GM23338 (cell line): ENCODE measurements at regions not wholly inside any gene's neighbourhood (a gene's known extent, or its start where the extent isn't known, plus 50 kb on each side); places are given as distances from the start of the nearest gene placed in this dataset.

Experiments used
- ATAC-seq: fragments of 200-7000 bp; cut with Tn5 transposase; 3 replicates; pipeline ENCODE4 v1.9.1; 2020
- DNase-seq: peaks from one replicate; pipeline ENCODE4 v3.0.0-alpha.2; 2015; ENCODE audit warnings: low spot score
- H2AFZ ChIP-seq: fragments of 200-600 bp; sonication (generic); 2 replicates; pipeline ENCODE4 v1.8.0; 2016; ENCODE audit warnings: antibody characterized with exemption, mild to moderate bottlenecking, moderate library complexity
- H3F3A ChIP-seq: fragments of 200-600 bp; sonication (generic); replicated peaks from 2 replicates; pipeline ENCODE4 v1.8.0; 2017; ENCODE audit warnings: antibody characterized with exemption, mixed run types, low read depth
- H3K27ac ChIP-seq: fragments of 200-600 bp; sonication (generic); 2 replicates; pipeline ENCODE4 v1.6.1; 2016; ENCODE audit warnings: low read depth
- H3K27me3 ChIP-seq: fragments of 200-600 bp; sonication (generic); 2 replicates; pipeline ENCODE4 v1.8.0; 2016; ENCODE audit warnings: mild to moderate bottlenecking, mixed run types, moderate library complexity; ENCODE audit not compliant: insufficient read depth
- H3K36me3 ChIP-seq: fragments of 200-600 bp; sonication (generic); 2 replicates; pipeline ENCODE4 v1.8.0; 2016; ENCODE audit warnings: mild to moderate bottlenecking; ENCODE audit not compliant: insufficient read depth
- H3K4me1 ChIP-seq: fragments of 200-600 bp; sonication (generic); 2 replicates; pipeline ENCODE4 v1.8.0; 2016; ENCODE audit warnings: mild to moderate bottlenecking, moderate library complexity; ENCODE audit not compliant: insufficient read depth
- H3K4me2 ChIP-seq: fragments of 200-600 bp; sonication (generic); 2 replicates; pipeline ENCODE4 v1.7.1; 2017; ENCODE audit warnings: mixed run types
- H3K4me3 ChIP-seq: fragments of 200-600 bp; sonication (generic); 2 replicates; pipeline ENCODE4 v1.6.1; 2016; ENCODE audit warnings: mixed run types
- H3K79me2 ChIP-seq: fragments of 200-600 bp; sonication (generic); replicated peaks from 2 replicates; pipeline ENCODE4 v1.8.0; 2017; ENCODE audit warnings: mild to moderate bottlenecking; ENCODE audit not compliant: insufficient read depth
- H3K9me2 ChIP-seq: fragments of 200-600 bp; sonication (generic); 2 replicates; pipeline ENCODE4 v1.8.0; 2017; ENCODE audit not compliant: insufficient read depth
- H4K20me1 ChIP-seq: fragments of 200-600 bp; sonication (generic); replicated peaks from 2 replicates; pipeline ENCODE4 v1.8.0; 2017; ENCODE audit warnings: mild to moderate bottlenecking; ENCODE audit not compliant: insufficient read depth
- H3K27ac Mint-ChIP-seq: 2 replicates; pipeline ENCODE4 v1.8.0; 2020; ENCODE audit warnings: inconsistent platforms, mild to moderate bottlenecking, moderate library complexity, mixed read lengths
- H3K27me3 Mint-ChIP-seq: 3 replicates; pipeline ENCODE4 v1.8.0; 2022; ENCODE audit warnings: low read depth, mild to moderate bottlenecking, moderate library complexity, mixed read lengths, inconsistent platforms; ENCODE audit not compliant: insufficient read depth, poor library complexity
- H3K36me3 Mint-ChIP-seq: 3 replicates; pipeline ENCODE4 v1.8.0; 2021; ENCODE audit warnings: low read depth, mild to moderate bottlenecking, inconsistent platforms, moderate library complexity, mixed read lengths
- H3K4me1 Mint-ChIP-seq: 3 replicates; pipeline ENCODE4 v1.8.0; 2020; ENCODE audit warnings: mild to moderate bottlenecking, inconsistent platforms, mixed read lengths
- H3K4me3 Mint-ChIP-seq: 3 replicates; pipeline ENCODE4 v1.8.0; 2021; ENCODE audit warnings: moderate library complexity, mild to moderate bottlenecking, inconsistent platforms, mixed read lengths
- H3K9me3 Mint-ChIP-seq: 3 replicates; pipeline ENCODE4 v1.8.0; 2020; ENCODE audit warnings: moderate library complexity, mild to moderate bottlenecking, inconsistent platforms, mixed read lengths
- CREB1 ChIP-seq: fragments of 250-450 bp; sonication (Bioruptor Pico); IDR thresholded peaks from 2 replicates; pipeline ENCODE4 v1.5.0; 2020; ENCODE audit warnings: low read depth, mild to moderate bottlenecking, moderate library complexity
- EZH2 ChIP-seq: fragments of 200-600 bp; sonication (generic); IDR thresholded peaks from one replicate; pipeline ENCODE4 v1.8.0; 2017; ENCODE audit warnings: antibody characterized with exemption, mild to moderate bottlenecking, low read depth; ENCODE audit not compliant: unreplicated experiment
- EZH2phosphoT487 ChIP-seq: fragments of 200-600 bp; sonication (generic); IDR thresholded peaks from one replicate; pipeline ENCODE4 v1.8.1; 2018; ENCODE audit warnings: antibody characterized with exemption; ENCODE audit not compliant: unreplicated experiment
- JUNB ChIP-seq: IDR thresholded peaks from one replicate; pipeline ENCODE4 v1.6.1; 2016; ENCODE audit warnings: antibody characterized with exemption; ENCODE audit not compliant: unreplicated experiment
- NANOG ChIP-seq: IDR thresholded peaks from 2 replicates; pipeline ENCODE4 v1.6.1; 2016; ENCODE audit warnings: antibody characterized with exemption, borderline replicate concordance
- POLR2AphosphoS5 ChIP-seq: IDR thresholded peaks from 2 replicates; pipeline ENCODE4 v1.6.1; 2016; ENCODE audit warnings: antibody characterized with exemption, low read depth
- STAT1 ChIP-seq: IDR thresholded peaks from one replicate; pipeline ENCODE4 v1.6.1; 2016; ENCODE audit warnings: antibody characterized with exemption; ENCODE audit not compliant: unreplicated experiment
- ZNF114 ChIP-seq: fragments of 250-450 bp; sonication (Bioruptor Pico); IDR thresholded peaks from 2 replicates; pipeline ENCODE4 v1.5.0; 2020; ENCODE audit warnings: mild to moderate bottlenecking, moderate library complexity
- ZNF331 ChIP-seq: fragments of 250-450 bp; sonication (Bioruptor Pico); IDR thresholded peaks from 2 replicates; pipeline ENCODE4 v1.5.0; 2020; ENCODE audit warnings: low read depth, mild to moderate bottlenecking, moderate library complexity
- TF ChIP-seq, protein P1 (sequence below): IDR thresholded peaks from 2 replicates; pipeline ENCODE4 v1.6.1; 2016; ENCODE audit warnings: antibody characterized with exemption
- TF ChIP-seq, protein P2 (sequence below): IDR thresholded peaks from one replicate; pipeline ENCODE4 v1.6.1; 2018; ENCODE audit warnings: antibody characterized with exemption; ENCODE audit not compliant: unreplicated experiment
- TF ChIP-seq, protein P3 (sequence below), 2 experiments: fragments of 200-600 bp in 1 of 2; sonication (generic) in 1 of 2; conservative IDR thresholded peaks; 2 replicates each; pipeline versions ENCODE4 v1.5.1 to v1.6.1; 2016 to 2017; ENCODE audit warnings: antibody characterized with exemption in 2 of 2, low read depth in 2 of 2, mild to moderate bottlenecking in 2 of 2, moderate library complexity in 1 of 2

DNA sequence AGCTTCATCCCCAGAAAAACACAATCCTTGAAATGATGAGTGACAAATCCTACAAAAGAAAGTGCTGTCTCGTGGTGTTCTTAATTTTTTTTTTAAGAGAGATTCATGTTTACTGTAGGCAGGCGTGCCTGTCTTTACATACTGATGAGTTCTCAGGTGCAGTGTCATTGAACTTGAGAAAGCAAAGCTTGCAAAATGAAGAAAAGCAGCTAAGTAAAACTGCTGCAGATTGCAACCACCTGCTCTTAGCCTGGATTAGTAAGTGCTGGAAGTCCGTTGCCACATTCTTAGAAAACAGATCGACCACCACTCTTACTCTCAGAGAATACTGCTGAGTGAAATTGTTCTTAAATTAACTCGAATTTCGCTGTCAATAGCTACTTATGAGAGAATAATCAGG is 854.6 kb downstream of the TRIML1 start (continued):
- TF ChIP-seq ZNF114 (CRISPR knock-in tag) (no peak), NANOG (no peak)
- TF ChIP-seq, protein P1, sequence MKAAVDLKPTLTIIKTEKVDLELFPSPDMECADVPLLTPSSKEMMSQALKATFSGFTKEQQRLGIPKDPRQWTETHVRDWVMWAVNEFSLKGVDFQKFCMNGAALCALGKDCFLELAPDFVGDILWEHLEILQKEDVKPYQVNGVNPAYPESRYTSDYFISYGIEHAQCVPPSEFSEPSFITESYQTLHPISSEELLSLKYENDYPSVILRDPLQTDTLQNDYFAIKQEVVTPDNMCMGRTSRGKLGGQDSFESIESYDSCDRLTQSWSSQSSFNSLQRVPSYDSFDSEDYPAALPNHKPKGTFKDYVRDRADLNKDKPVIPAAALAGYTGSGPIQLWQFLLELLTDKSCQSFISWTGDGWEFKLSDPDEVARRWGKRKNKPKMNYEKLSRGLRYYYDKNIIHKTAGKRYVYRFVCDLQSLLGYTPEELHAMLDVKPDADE, result no peak

DNA sequence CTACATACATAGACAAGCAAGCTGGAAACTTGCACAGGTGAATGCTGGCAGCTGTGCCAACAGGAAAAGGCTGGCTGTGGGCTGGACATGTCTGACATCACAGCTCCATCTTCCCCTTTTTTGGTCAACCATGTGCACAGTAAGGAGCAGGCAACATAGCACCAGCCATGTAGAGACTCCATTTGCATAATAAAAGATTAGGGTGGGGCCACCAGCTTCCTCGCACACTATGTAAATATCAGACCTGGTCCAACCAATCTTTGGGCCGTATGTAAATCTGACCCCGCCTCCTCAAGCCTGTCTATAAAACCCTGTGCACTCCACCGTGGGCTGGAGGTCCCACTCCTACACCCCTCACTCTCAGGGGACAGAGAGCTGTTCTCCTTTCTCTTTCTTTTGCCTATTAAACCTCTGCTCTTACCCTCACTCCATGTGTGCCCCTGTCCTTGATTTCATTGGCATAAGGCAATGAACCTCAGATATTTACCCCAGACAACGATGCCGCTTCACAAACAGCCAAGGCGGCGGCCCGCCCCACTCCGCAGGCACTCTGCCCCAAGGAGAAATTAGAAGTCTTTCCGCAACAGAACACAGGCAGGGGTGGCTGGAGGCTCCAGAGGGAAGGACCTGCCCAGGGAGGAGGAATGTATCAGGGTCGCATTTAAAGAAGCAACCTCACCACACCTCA is 862.2 kb downstream of the TRIML1 start:
- Histone ChIP-seq H3K36me3 (no peaks in the 10 kb centered on the region), H3K4me2 (no peak overlapping the region), H4K20me1 (no peaks in the 10 kb centered on the region), H3K27ac (no peak overlapping the region), H3F3A (no peaks in the 10 kb centered on the region), H3K79me2 (no peaks in the 10 kb centered on the region), H2AFZ (peak overlapping the region; percentile 81), H3K4me1 (no peaks in the 10 kb centered on the region), H3K9me2 (peaks cover 8% of the 10 kb centered on the region; the same call in 1 of the 2 replicates), H3K27me3 (no peaks in the 10 kb centered on the region), H3K4me3 (no peak overlapping the region)
- Mint-ChIP-seq H3K4me1 (peaks cover 2% of the 10 kb centered on the region; the same call in 1 of the 3 replicates), H3K27me3 (no peaks in the 10 kb centered on the region), H3K4me3 (no peak overlapping the region), H3K9me3 (peaks cover 11% of the 10 kb centered on the region; the same call in 2 of the 3 replicates), H3K36me3 (peaks cover 8% of the 10 kb centered on the region), H3K27ac (no peak overlapping the region)
- ATAC-seq (no peak), DNase-seq (no peak)
- TF ChIP-seq CREB1 (CRISPR knock-in tag) (no peak), EZH2phosphoT487 (no peak), STAT1 (no peak), ZNF331 (CRISPR knock-in tag) (no peak), ZNF114 (CRISPR knock-in tag) (no peak), EZH2 (no peak), POLR2AphosphoS5 (no peak), NANOG (no peak), JUNB (no peak)
- TF ChIP-seq, protein P2, sequence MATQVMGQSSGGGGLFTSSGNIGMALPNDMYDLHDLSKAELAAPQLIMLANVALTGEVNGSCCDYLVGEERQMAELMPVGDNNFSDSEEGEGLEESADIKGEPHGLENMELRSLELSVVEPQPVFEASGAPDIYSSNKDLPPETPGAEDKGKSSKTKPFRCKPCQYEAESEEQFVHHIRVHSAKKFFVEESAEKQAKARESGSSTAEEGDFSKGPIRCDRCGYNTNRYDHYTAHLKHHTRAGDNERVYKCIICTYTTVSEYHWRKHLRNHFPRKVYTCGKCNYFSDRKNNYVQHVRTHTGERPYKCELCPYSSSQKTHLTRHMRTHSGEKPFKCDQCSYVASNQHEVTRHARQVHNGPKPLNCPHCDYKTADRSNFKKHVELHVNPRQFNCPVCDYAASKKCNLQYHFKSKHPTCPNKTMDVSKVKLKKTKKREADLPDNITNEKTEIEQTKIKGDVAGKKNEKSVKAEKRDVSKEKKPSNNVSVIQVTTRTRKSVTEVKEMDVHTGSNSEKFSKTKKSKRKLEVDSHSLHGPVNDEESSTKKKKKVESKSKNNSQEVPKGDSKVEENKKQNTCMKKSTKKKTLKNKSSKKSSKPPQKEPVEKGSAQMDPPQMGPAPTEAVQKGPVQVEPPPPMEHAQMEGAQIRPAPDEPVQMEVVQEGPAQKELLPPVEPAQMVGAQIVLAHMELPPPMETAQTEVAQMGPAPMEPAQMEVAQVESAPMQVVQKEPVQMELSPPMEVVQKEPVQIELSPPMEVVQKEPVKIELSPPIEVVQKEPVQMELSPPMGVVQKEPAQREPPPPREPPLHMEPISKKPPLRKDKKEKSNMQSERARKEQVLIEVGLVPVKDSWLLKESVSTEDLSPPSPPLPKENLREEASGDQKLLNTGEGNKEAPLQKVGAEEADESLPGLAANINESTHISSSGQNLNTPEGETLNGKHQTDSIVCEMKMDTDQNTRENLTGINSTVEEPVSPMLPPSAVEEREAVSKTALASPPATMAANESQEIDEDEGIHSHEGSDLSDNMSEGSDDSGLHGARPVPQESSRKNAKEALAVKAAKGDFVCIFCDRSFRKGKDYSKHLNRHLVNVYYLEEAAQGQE, result no peak
- TF ChIP-seq, protein P3, sequence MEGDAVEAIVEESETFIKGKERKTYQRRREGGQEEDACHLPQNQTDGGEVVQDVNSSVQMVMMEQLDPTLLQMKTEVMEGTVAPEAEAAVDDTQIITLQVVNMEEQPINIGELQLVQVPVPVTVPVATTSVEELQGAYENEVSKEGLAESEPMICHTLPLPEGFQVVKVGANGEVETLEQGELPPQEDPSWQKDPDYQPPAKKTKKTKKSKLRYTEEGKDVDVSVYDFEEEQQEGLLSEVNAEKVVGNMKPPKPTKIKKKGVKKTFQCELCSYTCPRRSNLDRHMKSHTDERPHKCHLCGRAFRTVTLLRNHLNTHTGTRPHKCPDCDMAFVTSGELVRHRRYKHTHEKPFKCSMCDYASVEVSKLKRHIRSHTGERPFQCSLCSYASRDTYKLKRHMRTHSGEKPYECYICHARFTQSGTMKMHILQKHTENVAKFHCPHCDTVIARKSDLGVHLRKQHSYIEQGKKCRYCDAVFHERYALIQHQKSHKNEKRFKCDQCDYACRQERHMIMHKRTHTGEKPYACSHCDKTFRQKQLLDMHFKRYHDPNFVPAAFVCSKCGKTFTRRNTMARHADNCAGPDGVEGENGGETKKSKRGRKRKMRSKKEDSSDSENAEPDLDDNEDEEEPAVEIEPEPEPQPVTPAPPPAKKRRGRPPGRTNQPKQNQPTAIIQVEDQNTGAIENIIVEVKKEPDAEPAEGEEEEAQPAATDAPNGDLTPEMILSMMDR (conservative IDR thresholded peaks at IDR 0.05; ENCODE audit: low read depth in 2 of 2), result no peak
